ENCODE measurements at regions not wholly inside any gene's neighbourhood (a gene's known extent, or its start where the extent isn't known, plus 50 kb on each side); places are given as distances from the start of the nearest gene placed in this dataset.

GRCh38 chr18:51622702-51623101, 425.2 kb upstream of the MEX3C start:
- in situ Hi-C loops (cut with HindIII; ENCODE audit: low sequenced_read_pairs), result no loop called here
- no peak for TF ChIP-seq CTCF (IDR thresholded peaks at IDR 0.05; ENCODE audit: low read depth, low read length)
- no peak overlapping the region for H3K4me3 ChIP-seq (ENCODE audit: low read depth, low read length)
- no peak for DNase-seq (ENCODE audit: low read depth, low spot score)

- H3K4me3 ChIP-seq (ENCODE audit: low read depth, low read length), result no peak overlapping the region
- in situ Hi-C loops (cut with HindIII; ENCODE audit: low sequenced_read_pairs), result no loop called here
- no peak for DNase-seq (ENCODE audit: low read depth, low spot score)
- TF ChIP-seq CTCF (IDR thresholded peaks at IDR 0.05; ENCODE audit: low read depth, low read length), result no peak
Measured at GRCh38 chr18:51623653-51624052, 426.2 kb upstream of the MEX3C start.

- TF ChIP-seq CTCF (IDR thresholded peaks at IDR 0.05; ENCODE audit: low read depth, low read length), result no peak
- in situ Hi-C loops (cut with HindIII; ENCODE audit: low sequenced_read_pairs), result no loop called here
- DNase-seq (ENCODE audit: low read depth, low spot score), result no peak
- H3K4me3 ChIP-seq (ENCODE audit: low read depth, low read length), result no peak overlapping the region
Measured at GRCh38 chr18:51630706-51631105, 433.2 kb upstream of the MEX3C start.

- in situ Hi-C loops (cut with HindIII; ENCODE audit: low sequenced_read_pairs), result no loop called here
- no peak for DNase-seq (ENCODE audit: low read depth, low spot score)
Measured at GRCh38 chr18:51637881-51638280, 440.4 kb upstream of the MEX3C start.

GRCh38 chr18:51639541-51639940, 442.1 kb upstream of the MEX3C start:
- H3K4me3 ChIP-seq (ENCODE audit: low read depth, low read length), result no peak overlapping the region
- in situ Hi-C loops (cut with HindIII; ENCODE audit: low sequenced_read_pairs), result no loop called here
- no peak for TF ChIP-seq CTCF (IDR thresholded peaks at IDR 0.05; ENCODE audit: low read depth, low read length)
- no peak for DNase-seq (ENCODE audit: low read depth, low spot score)

More at GRCh38 chr18:51637881-51638280, 440.4 kb upstream of the MEX3C start:
- TF ChIP-seq CTCF (IDR thresholded peaks at IDR 0.05; ENCODE audit: low read depth, low read length), result no peak
- no peak overlapping the region for H3K4me3 ChIP-seq (ENCODE audit: low read depth, low read length)

GRCh38 chr18:51643483-51643882, 446.0 kb upstream of the MEX3C start:
- H3K4me3 ChIP-seq (ENCODE audit: low read depth, low read length), result no peak overlapping the region
- DNase-seq (ENCODE audit: low read depth, low spot score), result no peak
- TF ChIP-seq CTCF (IDR thresholded peaks at IDR 0.05; ENCODE audit: low read depth, low read length), result no peak
- in situ Hi-C loops (cut with HindIII; ENCODE audit: low sequenced_read_pairs), result no loop called here

- H3K4me3 ChIP-seq (ENCODE audit: low read depth, low read length), result no peak overlapping the region
- DNase-seq (ENCODE audit: low read depth, low spot score), result no peak
- in situ Hi-C loops (cut with HindIII; ENCODE audit: low sequenced_read_pairs), result no loop called here
- TF ChIP-seq CTCF (IDR thresholded peaks at IDR 0.05; ENCODE audit: low read depth, low read length), result no peak
Measured at GRCh38 chr18:51645607-51646006, 448.1 kb upstream of the MEX3C start.
